ENCODE measurements at regions not wholly inside any gene's neighbourhood (a gene's known extent, or its start where the extent isn't known, plus 50 kb on each side); places are given as distances from the start of the nearest gene placed in this dataset.
"Not testable (repeated sequence)": the region's sequence is repeated elsewhere in the genome, so short reads cannot be mapped to it uniquely, and the experiment has no call there.

GRCh38 chr7:24396387-24396786 is 112.4 kb downstream of the NPY start:
- DNase-seq: not testable (repeated sequence)

DNA sequence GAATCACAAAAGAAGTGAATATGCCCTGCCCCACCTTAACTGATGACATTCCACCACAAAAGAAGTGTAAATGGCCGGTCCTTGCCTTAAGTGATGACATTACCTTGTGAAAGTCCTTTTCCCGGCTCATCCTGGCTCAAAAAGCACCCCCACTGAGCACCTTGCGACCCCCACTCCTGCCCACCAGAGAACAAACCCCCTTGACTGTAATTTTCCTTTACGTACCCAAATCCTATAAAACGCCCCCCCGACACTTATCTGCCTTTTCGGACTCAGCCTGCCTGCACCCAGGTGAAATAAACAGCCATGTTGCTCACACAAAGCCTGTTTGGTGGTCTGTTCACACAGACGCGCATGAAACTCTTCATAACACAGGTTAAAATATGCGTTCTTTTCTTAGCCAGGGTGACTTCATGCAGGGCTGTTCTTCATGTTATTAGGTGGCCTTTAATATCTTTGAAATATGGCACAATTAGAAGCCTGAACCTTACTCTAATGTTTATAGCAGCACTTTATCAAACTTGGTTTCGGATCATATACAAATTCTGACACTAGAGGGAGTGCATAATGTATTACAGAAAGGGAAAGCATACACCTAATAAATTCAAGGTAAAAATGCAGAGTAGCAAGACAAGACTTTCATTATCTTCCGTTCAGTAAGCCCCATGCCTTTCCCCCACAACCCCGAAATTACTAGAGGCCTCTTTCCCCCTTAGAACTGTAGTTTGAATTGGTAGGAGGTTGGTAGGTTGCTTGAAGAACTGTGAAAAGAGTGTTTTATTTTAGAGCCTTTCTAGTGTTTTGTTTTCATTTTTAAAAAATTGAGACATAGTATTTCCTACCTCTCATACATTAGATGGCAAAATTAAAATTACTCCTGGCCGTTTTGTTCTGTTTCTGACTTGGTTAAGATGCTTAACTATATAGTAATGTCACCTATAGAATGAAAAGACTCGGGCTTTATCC is 117.9 kb downstream of the NPY start:
- peak; percentile 62 for DNase-seq

GRCh38 chr7:24402655-24403054 is 118.7 kb downstream of the NPY start:
- DNase-seq: no peak

- DNase-seq: no peak
These were observed 119.6 kb downstream of the NPY start for GRCh38 chr7:24403557-24403956.

- no peak for DNase-seq
These were observed 120.3 kb downstream of the NPY start for GRCh38 chr7:24404315-24404714.

DNA sequence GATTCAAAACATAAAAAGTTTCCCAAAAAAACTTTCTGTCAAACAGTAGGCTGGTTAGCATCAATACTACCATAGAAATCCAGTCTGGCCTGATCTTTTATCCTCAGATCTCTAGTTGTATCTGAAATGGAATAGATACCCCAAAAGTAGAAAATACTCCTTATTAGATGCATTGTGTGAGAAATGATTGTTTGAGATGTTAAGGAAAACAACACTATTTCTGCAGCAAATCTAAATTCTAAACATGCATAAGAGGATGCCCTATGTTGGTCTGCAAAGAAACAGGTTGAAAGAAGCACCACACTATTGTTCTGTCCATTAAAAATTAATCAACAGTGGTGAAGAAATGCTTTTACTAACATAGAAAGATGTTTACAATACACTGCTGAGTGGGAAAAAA is 121.0 kb downstream of the NPY start:
- no peak for DNase-seq

GRCh38 chr7:24406053-24406788 is 122.2 kb downstream of the NPY start:
- peak; percentile 30 for DNase-seq

- no peak for DNase-seq
These were observed 122.9 kb downstream of the NPY start for GRCh38 chr7:24406789-24407299.

DNA sequence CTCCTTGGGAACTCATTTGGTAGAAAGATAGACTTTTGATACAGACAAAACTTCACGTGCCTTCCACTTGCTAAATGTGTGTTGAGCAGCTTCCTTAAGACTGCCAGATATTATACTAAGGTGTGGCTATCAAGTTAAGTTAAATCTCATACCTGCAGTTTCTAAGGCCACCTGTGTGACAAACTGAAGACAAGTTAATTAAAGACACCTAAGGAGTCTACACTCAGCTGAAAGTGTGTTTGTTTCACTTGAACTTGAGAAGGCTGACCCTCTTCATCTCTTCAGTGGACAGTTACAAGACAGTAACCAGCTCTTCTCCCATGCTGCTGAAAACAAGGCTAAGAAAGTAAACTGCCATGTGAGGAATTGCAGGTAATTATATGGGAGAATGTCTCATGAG is 124.0 kb downstream of the NPY start:
- no peak for DNase-seq

- no peak for DNase-seq
These were observed 124.9 kb downstream of the NPY start for GRCh38 chr7:24408798-24409430.

- no peak for DNase-seq
These were observed 125.5 kb downstream of the NPY start for GRCh38 chr7:24409431-24410024.

DNA sequence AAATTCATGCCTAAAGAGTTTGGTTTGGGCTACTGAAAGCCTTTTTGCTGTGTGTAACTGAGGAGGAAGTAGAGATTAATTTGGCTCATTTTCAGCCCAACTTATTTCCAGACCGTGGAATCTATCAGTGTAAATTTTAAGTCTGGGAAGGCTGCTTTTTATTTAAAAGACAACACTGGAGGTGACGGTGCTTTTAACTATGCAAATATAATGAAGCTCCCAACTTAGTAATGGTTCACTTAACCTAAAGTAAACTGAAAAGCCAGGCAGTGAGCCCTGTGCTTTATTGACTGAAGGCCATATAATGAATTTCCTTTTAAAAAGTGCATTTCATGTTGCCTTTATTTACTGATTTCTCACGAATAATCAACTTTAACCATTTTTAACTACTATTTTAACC is 127.2 kb downstream of the NPY start:
- no peak for DNase-seq

- no peak for DNase-seq
These were observed 133.6 kb downstream of the NPY start for GRCh38 chr7:24417526-24418120.

DNA sequence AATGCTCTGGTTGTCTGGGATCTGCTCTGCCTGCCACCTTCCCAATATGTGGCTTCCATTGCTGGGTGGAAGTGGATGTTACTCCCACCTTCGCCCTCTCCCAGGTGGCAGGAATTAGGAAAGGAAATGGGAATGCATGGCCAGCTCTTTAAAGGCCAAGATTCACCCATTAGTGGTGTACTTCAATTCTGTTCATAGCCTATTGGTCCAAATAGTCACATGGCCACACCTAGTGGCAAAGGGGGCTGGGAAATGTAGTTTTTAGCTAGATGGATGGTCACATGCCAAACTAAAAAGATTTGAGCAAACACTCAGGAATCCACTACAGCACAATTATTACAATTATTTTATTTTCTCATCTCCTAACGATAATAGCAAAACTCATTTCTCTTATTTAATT is 135.1 kb downstream of the NPY start:
- DNase-seq: peak; percentile 32

DNA sequence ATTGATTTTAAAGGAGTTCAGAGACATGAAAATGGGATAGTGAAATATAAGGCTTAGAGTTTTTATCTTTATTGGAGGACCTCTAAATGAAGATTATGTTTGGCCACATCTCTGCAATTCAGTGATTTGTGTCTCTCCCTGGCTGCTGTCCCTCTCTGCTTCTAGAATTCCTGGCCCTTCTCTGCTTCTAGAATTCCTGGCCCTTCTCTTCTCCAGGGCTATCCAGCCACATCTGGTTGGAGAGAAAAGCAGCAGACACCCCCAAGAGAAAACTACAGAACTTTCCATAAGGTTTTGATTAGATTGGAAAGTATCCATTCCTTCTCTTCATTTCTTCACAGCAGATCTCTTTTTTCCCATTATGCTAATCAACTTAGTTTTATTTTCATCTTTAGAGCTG is 135.5 kb downstream of the NPY start:
- no peak for DNase-seq

DNA sequence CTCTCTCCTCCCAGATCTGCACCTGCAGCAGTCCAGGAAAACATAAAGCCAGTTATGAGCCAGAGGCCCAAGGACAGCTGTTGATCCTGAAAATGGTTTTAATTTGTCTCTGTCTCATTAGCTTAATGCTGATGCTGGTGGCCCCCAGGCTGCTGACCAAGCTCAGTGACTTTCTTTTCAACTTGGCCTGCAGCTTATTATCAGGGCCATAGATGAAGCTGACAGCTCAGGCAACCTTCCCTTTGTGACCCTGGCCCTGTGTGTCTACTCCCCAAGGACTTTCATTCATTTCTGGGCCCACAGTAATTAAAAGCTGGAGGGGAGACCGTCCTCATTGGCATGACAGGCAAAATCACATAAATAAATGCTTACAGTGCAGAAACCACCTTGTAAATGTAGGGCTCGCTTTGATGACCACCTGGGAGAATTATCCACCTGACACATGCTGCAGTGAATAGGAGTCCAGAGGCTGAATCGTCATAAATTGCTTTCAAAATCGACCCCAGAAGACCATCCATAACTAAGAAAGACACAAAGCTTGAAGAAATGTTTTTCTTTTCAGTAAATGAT is 138.5 kb downstream of the NPY start:
- no peak for DNase-seq

GRCh38 chr7:24425664-24426063 is 141.7 kb downstream of the NPY start:
- no peak for DNase-seq

DNA sequence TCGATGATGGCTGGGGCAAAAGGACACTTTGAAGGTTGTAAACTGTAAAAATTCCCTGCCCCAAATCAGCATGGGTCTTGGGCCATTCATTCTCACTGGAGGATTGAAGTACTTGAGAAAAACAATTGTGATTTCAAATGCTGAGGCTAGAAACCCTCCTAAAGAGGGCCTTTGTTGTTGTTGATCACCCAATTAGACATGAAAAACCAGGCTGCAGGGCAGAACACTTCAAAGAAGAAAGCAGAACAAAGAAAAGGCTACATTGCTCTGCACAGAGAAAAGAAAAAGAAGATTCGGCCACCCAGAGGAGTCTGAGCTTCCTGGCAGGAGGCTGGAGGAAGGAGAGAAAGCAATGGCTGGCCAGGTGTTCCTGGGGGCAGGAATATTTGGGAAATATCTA is 143.1 kb downstream of the NPY start:
- no peak for DNase-seq

GRCh38 chr7:24428676-24429075 is 144.6 kb upstream of the PALS2 start:
- no peak for DNase-seq

GRCh38 chr7:24432677-24433076 is 140.6 kb upstream of the PALS2 start:
- DNase-seq: no peak

- DNase-seq: peak; percentile 20
These were observed 138.3 kb upstream of the PALS2 start for GRCh38 chr7:24434972-24435371.
